ENCODE measurements at regions not wholly inside any gene's neighbourhood (a gene's known extent, or its start where the extent isn't known, plus 50 kb on each side); places are given as distances from the start of the nearest gene placed in this dataset.

DNA sequence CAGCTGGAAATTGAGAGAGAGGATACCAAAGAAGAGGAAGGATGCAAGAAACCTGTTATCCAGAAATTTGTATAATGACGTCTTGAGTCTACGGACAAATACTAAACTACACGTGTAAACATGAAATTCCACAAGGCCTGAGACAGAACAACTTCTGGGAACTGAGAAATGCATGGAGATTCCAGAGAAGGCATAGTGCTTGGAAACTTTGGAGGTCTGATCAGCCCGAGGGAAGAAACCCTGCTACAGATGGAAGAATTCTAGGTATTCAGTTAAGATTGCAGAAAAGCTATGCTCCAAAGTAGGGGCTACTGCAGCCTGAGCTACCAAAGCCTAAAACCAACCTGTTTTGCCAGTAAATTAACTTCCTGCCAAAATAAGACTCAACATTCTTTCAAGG, 120.4 kb downstream of the PDCL3 start:
- Histone ChIP-seq H3K4me3 (no peak overlapping the region), H3K4me1 (no peaks in the 10 kb centered on the region), H3K27me3 (no peaks in the 10 kb centered on the region), H3K9me3 (no peaks in the 10 kb centered on the region), H3K27ac (no peak overlapping the region), H3K36me3 (no peaks in the 10 kb centered on the region)
- no peak for DNase-seq
- TF ChIP-seq, protein P1, sequence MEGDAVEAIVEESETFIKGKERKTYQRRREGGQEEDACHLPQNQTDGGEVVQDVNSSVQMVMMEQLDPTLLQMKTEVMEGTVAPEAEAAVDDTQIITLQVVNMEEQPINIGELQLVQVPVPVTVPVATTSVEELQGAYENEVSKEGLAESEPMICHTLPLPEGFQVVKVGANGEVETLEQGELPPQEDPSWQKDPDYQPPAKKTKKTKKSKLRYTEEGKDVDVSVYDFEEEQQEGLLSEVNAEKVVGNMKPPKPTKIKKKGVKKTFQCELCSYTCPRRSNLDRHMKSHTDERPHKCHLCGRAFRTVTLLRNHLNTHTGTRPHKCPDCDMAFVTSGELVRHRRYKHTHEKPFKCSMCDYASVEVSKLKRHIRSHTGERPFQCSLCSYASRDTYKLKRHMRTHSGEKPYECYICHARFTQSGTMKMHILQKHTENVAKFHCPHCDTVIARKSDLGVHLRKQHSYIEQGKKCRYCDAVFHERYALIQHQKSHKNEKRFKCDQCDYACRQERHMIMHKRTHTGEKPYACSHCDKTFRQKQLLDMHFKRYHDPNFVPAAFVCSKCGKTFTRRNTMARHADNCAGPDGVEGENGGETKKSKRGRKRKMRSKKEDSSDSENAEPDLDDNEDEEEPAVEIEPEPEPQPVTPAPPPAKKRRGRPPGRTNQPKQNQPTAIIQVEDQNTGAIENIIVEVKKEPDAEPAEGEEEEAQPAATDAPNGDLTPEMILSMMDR (IDR thresholded peaks at IDR 0.05), result no peak
- no peak for TF ChIP-seq POLR2A (IDR thresholded peaks at IDR 0.05)

DNA sequence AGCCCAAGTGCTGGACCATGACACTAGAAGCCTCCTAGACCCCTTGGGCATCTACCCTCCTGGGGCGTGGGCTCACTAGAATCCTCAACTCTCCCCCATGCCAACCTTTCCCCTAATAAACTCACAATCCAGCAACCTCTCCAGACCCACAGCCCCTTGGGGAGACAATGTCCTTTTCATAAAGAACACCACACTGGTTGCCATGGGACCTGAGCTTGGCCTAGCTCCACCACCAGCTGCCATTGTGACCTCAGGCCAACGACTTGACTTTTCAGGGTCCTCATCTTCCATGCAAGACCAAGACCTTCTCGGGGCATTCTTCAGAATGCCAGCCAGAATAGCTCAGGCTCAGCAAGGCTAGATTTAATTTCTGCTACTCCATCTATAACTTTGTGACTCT, 128.1 kb upstream of the NPAS2 start:
- TF ChIP-seq, protein P1 (IDR thresholded peaks at IDR 0.05), result no peak
- TF ChIP-seq POLR2A (IDR thresholded peaks at IDR 0.05), result no peak
- Histone ChIP-seq H3K27me3 (no peaks in the 10 kb centered on the region), H3K4me3 (no peak overlapping the region), H3K27ac (no peak overlapping the region), H3K36me3 (no peaks in the 10 kb centered on the region), H3K9me3 (no peaks in the 10 kb centered on the region), H3K4me1 (no peaks in the 10 kb centered on the region)
- no peak for DNase-seq

DNA sequence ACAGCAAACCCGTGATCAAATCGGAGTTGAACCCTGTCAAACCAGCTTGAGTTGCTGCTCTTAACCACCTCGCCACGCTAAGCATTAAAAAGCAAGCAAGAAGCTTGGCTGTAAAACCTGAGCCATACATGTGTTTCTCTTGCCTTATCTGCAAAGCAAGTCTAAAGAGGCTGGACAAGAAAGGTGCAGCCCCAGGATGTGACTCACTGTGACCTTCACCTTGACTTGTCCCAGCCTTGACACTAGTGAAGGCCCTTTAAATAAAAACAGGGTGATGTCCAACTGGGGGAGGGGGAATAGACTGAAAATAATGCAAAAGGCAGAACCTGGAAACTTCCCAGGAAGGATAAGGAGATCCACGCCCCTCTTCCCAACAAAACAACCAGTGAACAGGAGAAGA, 127.6 kb upstream of the NPAS2 start:
- TF ChIP-seq, protein P1 (IDR thresholded peaks at IDR 0.05), result no peak
- no peak for TF ChIP-seq POLR2A (IDR thresholded peaks at IDR 0.05)
- H3K36me3 ChIP-seq, result no peaks in the 10 kb centered on the region
- H3K4me1 ChIP-seq, result no peaks in the 10 kb centered on the region
- H3K9me3 ChIP-seq, result no peaks in the 10 kb centered on the region
- DNase-seq, result no peak
- no peaks in the 10 kb centered on the region for H3K27me3 ChIP-seq
- H3K27ac ChIP-seq, result no peak overlapping the region
- H3K4me3 ChIP-seq, result no peak overlapping the region

DNA sequence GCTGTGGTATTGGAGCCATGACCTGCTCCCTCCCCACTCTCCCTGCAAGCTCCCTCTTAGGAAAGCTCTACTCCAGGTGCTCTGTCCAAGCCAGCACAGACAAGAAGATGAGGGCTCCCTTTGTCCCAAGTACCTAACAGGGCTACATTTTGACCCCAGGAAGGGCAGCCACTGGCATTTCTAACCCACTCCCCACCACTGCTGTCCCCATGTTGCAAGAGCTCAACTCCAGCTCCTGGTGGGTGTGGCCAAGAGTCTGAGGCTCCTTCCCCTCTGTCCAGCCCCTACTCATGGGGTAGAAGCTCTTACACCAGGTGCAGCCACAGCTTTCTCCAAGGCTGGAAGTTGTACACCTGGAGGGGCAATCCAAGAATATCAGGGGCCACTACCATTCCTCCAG, 127.0 kb upstream of the NPAS2 start:
- no peaks in the 10 kb centered on the region for H3K9me3 ChIP-seq
- DNase-seq, result no peak
- no peaks in the 10 kb centered on the region for H3K4me1 ChIP-seq
- no peaks in the 10 kb centered on the region for H3K36me3 ChIP-seq
- H3K27me3 ChIP-seq, result no peaks in the 10 kb centered on the region
- H3K4me3 ChIP-seq, result no peak overlapping the region
- TF ChIP-seq, protein P1 (IDR thresholded peaks at IDR 0.05), result no peak
- no peak for TF ChIP-seq POLR2A (IDR thresholded peaks at IDR 0.05)
- no peak overlapping the region for H3K27ac ChIP-seq

DNA sequence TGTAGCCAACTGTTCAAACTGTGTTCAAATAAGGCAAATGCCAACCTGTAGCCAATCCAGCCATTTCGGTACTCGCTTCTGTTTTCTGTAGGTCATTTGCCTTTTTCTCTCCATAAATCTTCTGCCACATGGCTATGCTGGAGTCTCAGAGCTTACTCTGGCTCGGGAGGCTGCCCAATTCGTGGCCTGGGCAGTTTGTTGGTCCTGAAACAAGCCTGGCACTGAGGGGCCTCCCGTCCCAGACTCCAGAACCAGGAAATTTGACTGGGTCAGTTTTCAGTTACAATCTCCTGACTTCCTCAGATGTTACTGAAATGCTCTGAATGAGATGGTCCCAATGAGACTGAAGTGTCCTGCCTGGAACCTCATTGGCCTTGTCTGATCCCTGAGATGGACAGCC, 120.8 kb upstream of the NPAS2 start:
- no peaks in the 10 kb centered on the region for H3K36me3 ChIP-seq
- H3K27ac ChIP-seq, result no peak overlapping the region
- no peaks in the 10 kb centered on the region for H3K27me3 ChIP-seq
- H3K4me3 ChIP-seq, result no peak overlapping the region
- TF ChIP-seq POLR2A (IDR thresholded peaks at IDR 0.05), result no peak
- TF ChIP-seq, protein P1 (IDR thresholded peaks at IDR 0.05), result no peak
- H3K9me3 ChIP-seq, result no peaks in the 10 kb centered on the region
- DNase-seq, result no peak
- H3K4me1 ChIP-seq, result no peaks in the 10 kb centered on the region

DNA sequence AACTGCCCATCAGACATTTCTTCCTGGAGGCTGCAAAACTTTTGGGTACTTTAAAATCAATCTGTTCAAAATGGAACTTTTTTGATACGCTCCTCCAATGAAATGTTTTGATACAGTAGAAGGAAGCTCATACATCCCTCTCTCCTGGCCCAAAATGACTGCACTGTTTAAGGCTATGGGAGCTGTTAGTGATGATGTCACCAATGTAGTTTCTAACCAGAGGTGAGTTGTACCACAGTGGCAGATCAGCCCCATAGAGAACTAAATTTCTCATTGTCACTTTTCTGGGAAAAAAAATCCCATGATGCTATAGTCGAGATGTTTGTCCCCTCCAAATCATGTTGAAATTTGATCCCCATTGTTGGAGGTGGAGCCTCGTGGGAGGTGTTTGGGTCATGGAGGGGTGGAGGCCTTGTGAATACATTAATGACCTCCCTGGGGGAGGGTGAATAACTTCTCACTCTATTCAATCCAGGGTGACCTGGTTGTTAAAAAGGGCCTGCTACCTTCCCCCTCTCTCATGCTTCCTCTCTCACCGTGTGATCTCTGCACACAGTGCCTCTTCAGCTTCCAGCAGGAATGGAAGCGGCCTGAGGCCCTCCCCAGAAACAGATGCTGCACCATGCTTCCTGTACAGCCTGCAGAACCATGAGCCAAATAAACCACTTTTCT, 117.4 kb upstream of the NPAS2 start:
- Histone ChIP-seq H3K27ac (no peak overlapping the region), H3K36me3 (no peaks in the 10 kb centered on the region), H3K4me3 (no peak overlapping the region), H3K27me3 (no peaks in the 10 kb centered on the region), H3K4me1 (no peaks in the 10 kb centered on the region), H3K9me3 (no peaks in the 10 kb centered on the region)
- no peak for DNase-seq
- TF ChIP-seq, protein P1 (IDR thresholded peaks at IDR 0.05), result no peak
- TF ChIP-seq POLR2A (IDR thresholded peaks at IDR 0.05), result no peak

Measured in Peyer's patch (tissue), 4 donors.